ENCODE measurements at regions not wholly inside any gene's neighbourhood (a gene's known extent, or its start where the extent isn't known, plus 50 kb on each side); places are given as distances from the start of the nearest gene placed in this dataset.
"Not testable (repeated sequence)": the region's sequence is repeated elsewhere in the genome, so short reads cannot be mapped to it uniquely, and the experiment has no call there.

DNA sequence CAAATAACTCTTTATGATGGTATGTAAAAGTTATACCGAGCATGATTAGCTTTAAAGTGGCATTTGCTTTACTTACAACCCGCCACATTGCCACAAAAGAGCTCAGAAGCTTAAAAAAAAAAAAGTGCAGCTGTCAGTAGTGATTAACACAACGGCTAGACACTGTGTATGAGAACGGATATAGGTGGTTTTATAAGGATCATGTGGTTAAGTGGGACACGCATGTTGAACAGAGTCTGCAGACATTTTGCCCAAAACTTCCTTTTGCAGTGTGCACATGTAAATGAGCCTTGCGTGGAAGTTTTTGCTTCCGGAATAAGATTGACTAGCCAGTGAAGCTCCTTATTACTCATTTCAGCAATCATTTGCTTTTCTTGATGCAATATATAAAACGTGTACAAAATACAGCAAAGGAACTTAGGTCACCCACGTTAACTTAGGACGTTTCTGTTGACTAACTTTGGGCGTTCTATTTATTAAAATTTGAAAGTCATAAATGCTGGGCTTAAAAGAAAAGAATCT is 58.7 kb upstream of the RGS1 start:
- FAIRE-seq (peak; percentile 96), DNase-seq (ENCODE audit: insufficient read length, low spot score) (peak; percentile 23)
- TF ChIP-seq TAF1 (IDR thresholded peaks at IDR 0.05; ENCODE audit: low read depth, low read length) (no peak), POLR2A (IDR thresholded peaks at IDR 0.05; ENCODE audit: low read depth, low read length) (0 out of 2 replicates have a peak, but pooled peaks have one; percentile 18), PAX5 (IDR thresholded peaks at IDR 0.05; ENCODE audit: insufficient read depth, low read length, severe bottlenecking) (peak; percentile 93), POU2F2 (IDR thresholded peaks at IDR 0.05; ENCODE audit: low read depth, low read length) (peak; percentile 95)

DNA sequence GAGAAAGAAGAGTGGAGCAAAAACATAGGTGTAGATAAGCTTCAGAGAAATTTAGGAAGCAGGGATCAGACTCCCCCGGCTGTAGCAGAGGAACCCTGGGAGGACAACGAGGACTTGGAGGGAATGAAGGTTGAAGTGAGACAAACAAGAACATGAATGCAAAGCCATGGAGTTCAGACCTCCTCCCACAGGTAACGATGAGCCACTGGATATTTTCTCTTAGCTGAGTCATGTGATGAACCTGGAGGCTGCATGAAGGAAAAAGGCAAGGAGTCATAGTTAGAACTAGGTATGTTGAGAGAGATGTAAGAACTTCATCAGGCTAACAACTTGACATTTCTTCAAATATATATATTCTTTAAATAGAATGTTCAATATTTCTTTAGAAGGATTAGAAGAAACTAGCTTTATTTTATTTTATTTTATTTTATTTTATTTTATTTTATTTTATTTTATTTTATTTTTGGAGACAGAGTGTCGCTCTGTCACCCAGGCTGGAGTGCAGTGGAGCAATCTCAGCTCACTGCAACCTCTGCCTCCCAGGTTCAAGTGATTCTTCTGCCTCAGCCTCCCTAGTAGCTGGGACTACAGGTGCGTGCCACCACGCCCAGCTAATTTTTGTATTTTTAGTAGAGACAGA is 57.7 kb upstream of the RGS1 start:
- FAIRE-seq, result peak; percentile 66
- not testable (repeated sequence) for DNase-seq (ENCODE audit: insufficient read length, low spot score)

GRCh38 chr1:192518700-192519099 is 56.9 kb upstream of the RGS1 start:
- DNase-seq (ENCODE audit: insufficient read length, low spot score) (no peak), FAIRE-seq (peak; percentile 90)
- TF ChIP-seq POU2F2 (IDR thresholded peaks at IDR 0.05; ENCODE audit: low read depth, low read length) (peak; percentile 77; the same call in 1 of the 2 replicates), SPI1 (IDR thresholded peaks at IDR 0.05; ENCODE audit: low read depth, low read length) (no peak)

- TF ChIP-seq PAX5 (IDR thresholded peaks at IDR 0.05; ENCODE audit: insufficient read depth, low read length, severe bottlenecking) (no peak), POLR2A (IDR thresholded peaks at IDR 0.05; ENCODE audit: low read depth, low read length) (no peak), POU2F2 (IDR thresholded peaks at IDR 0.05; ENCODE audit: low read depth, low read length) (no peak), POLR2AphosphoS5 (IDR thresholded peaks at IDR 0.05; ENCODE audit: low read depth, low read length) (no peak), TAF1 (IDR thresholded peaks at IDR 0.05; ENCODE audit: low read depth, low read length) (no peak), SPI1 (IDR thresholded peaks at IDR 0.05; ENCODE audit: low read depth, low read length) (no peak; the same call in 1 of the 2 replicates)
These were observed 53.8 kb upstream of the RGS1 start for GRCh38 chr1:192521734-192522133.

DNA sequence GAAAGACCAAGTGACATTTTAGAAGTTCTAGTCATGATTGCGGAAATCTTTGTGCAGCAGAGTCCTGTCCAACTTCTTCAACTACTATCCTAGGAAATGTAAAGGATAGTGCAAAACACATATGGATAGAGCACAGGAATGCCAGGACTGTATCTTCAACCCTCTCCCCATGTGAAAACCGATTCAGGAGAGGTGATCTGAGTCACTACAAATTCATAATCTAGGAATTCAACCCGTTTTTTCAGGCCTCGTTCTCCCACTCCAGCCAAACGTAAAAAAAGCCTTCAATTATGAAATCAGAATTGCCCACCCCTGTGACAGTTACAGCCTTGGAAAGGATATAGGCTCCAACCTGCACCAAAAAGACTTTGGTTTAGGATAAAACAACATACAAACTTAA is 52.9 kb upstream of the RGS1 start:
- DNase-seq (ENCODE audit: insufficient read length, low spot score) (no peak), FAIRE-seq (peak; percentile 5)
- TF ChIP-seq POLR2A (IDR thresholded peaks at IDR 0.05; ENCODE audit: low read depth, low read length) (no peak), SPI1 (IDR thresholded peaks at IDR 0.05; ENCODE audit: low read depth, low read length) (no peak), TAF1 (IDR thresholded peaks at IDR 0.05; ENCODE audit: low read depth, low read length) (no peak), POU2F2 (IDR thresholded peaks at IDR 0.05; ENCODE audit: low read depth, low read length) (no peak), POLR2AphosphoS5 (IDR thresholded peaks at IDR 0.05; ENCODE audit: low read depth, low read length) (no peak), PAX5 (IDR thresholded peaks at IDR 0.05; ENCODE audit: insufficient read depth, low read length, severe bottlenecking) (no peak)

More at GRCh38 chr1:192521734-192522133, 53.8 kb upstream of the RGS1 start:
- no peak for DNase-seq (ENCODE audit: insufficient read length, low spot score)
- FAIRE-seq, result peak; percentile 69

- DNase-seq (ENCODE audit: insufficient read length, low spot score), result no peak
- no peak for FAIRE-seq
- peak; percentile 55 for TF ChIP-seq SPI1 (IDR thresholded peaks at IDR 0.05; ENCODE audit: low read depth, low read length)
- no peak for TF ChIP-seq POLR2A (IDR thresholded peaks at IDR 0.05; ENCODE audit: low read depth, low read length)
- TF ChIP-seq PAX5 (IDR thresholded peaks at IDR 0.05; ENCODE audit: insufficient read depth, low read length, severe bottlenecking), result no peak
- no peak for TF ChIP-seq POU2F2 (IDR thresholded peaks at IDR 0.05; ENCODE audit: low read depth, low read length)
These were observed 51.4 kb upstream of the RGS1 start for GRCh38 chr1:192524223-192524622.

Measured in GM12891 (cell line).